GM12872 (cell line): ENCODE measurements at regions not wholly inside any gene's neighbourhood (a gene's known extent, or its start where the extent isn't known, plus 50 kb on each side); places are given as distances from the start of the nearest gene placed in this dataset.

Experiments
- TF ChIP-seq, protein P1 (sequence below): IDR thresholded peaks from 3 replicates; pipeline ENCODE4 v1.5.1; 2011; ENCODE audit warnings: low read depth, mild to moderate bottlenecking, low read length, moderate library complexity; ENCODE audit not compliant: insufficient read depth

GRCh38 chr10:118892255-118892654 is 137.3 kb upstream of the NANOS1 start:
- TF ChIP-seq, protein P1, sequence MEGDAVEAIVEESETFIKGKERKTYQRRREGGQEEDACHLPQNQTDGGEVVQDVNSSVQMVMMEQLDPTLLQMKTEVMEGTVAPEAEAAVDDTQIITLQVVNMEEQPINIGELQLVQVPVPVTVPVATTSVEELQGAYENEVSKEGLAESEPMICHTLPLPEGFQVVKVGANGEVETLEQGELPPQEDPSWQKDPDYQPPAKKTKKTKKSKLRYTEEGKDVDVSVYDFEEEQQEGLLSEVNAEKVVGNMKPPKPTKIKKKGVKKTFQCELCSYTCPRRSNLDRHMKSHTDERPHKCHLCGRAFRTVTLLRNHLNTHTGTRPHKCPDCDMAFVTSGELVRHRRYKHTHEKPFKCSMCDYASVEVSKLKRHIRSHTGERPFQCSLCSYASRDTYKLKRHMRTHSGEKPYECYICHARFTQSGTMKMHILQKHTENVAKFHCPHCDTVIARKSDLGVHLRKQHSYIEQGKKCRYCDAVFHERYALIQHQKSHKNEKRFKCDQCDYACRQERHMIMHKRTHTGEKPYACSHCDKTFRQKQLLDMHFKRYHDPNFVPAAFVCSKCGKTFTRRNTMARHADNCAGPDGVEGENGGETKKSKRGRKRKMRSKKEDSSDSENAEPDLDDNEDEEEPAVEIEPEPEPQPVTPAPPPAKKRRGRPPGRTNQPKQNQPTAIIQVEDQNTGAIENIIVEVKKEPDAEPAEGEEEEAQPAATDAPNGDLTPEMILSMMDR = no peak

DNA sequence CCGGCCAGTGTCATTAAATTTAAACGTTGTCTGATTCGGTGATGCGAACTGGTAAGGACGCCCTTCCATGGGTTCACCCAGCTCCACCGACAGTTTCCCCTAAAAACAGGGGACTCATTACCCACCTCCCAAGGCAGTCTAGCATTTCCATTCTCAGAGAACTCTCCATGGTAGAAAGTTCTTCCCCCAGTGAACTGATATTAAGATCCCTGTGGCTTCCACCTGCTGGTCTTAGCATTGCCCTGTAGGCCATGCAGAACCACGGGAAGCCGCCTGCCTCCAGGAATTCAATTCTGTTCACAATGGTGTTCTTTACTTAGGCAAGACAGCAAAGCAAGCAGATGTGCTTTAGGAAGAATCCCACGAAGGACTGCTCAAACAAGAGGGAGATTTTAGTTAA is 128.9 kb upstream of the NANOS1 start:
- TF ChIP-seq, protein P1 = no peak

DNA sequence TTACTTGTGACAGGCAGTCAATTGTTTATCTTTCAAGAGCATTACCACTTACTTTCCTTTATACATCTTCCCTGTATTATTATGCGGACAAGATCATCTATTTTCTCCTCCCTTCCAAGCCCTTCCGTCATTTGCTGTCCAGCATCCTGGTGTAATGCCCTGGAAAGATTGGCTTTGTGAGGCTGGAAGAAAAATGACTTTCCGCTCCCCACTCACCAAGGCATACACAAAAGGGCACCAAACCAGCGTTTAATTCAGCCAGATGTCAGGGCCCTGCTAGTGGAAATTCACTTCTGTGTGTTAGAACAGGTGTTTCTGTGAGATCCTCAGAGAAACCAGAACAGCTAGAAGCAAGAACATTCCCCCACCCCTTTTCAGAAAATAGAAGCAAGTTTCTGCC is 128.1 kb upstream of the NANOS1 start:
- TF ChIP-seq, protein P1 = no peak

DNA sequence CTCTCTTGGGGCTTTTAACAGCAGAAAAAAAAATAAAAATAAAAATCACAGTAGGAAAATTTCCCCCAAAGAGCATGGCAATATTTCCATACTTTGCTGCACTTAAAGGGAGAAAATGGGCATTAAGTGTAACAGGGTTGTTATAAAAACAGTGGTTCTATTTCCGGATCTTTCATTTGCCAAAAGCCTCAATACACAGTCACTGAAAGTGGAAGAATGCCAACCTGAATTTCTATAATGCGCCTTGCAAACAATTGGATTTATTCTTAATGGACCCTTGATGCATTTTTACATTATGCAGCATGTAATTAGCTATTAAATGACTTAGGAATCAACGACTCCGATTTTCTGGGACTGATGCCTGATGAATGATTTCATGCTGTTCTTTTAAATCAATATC is 127.6 kb upstream of the NANOS1 start:
- TF ChIP-seq, protein P1 = no peak

DNA sequence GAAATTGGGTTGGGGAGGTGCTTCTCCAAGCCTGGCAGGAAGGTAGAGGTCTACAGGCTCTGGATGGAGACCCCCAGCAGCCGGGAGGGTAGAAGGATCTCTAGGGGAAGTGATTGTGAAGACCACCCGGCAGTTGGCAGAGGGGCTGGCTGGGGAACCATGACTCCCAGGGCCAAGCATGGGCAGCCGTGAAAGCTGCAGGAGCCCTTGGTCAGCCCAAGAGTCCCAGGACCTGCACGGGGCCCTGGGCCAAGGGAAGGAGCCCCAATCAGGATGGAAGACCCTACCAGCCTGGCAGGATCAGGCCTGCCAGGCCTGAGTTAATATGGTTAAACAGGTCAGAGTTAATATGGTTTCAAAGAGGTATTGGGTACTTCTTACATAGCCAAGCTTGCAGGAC is 126.3 kb upstream of the NANOS1 start:
- TF ChIP-seq, protein P1 = no peak

GRCh38 chr10:118903691-118904090 is 125.8 kb upstream of the NANOS1 start:
- TF ChIP-seq, protein P1 = no peak

DNA sequence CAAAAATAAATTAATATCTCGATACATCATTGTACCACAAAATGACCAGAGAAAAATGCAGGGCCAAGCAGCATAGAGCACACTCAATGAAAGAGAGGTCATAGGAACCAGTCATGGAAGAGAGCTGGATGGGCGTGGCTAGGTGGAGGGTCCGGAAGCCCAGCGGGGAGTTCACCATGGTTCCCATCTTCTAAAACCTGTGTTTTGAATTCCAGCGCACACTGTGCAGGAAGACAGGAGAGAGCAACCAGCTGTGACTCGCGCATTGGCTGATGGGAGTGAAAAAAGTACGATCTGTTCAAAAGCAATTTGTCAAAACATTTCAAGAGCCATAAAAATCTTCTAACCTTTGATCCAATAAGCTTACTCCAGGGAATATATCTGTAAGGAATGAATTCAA is 125.2 kb upstream of the NANOS1 start:
- TF ChIP-seq, protein P1 = no peak

DNA sequence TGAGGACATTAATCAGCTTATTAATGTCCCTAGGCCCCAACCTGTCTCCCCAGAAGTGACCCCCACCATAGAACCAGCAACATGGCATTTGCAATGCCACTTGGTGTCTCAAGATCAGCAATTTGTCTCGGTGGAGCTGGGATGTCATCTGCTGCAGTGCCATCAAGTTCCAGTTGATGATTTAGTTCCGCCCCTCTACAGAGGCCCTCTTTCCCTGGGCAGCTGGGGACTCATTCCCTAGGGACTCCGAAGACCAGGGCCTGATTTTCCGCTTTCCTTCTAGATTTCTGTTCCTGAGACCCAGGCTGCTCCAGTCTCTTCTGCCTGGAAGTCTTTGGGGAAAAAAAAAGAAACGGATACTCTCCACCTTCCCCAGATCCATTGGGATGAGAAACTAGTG is 122.5 kb upstream of the NANOS1 start:
- TF ChIP-seq, protein P1 = no peak
